ENCODE measurements at regions not wholly inside any gene's neighbourhood (a gene's known extent, or its start where the extent isn't known, plus 50 kb on each side); places are given as distances from the start of the nearest gene placed in this dataset.

DNA sequence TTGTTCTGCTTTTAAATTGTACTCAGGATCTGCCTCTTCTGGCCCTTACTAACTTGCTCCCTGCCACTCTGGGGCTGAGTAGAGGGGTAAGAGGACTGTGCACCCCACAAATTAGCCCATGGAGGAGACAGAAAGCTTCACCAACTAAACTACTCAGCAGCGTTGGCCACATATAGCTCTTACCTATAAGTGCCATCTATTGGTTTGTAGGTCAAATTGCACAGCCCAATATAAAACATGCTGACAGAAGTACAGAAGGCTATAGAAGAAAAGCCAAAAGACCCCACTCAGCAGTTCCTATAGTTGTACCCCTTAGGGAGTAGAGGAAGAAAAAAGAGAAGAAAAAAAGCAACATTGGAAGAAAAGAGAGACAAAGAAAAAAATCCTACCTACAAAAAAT lies 341.2 kb upstream of the FMR1 start:
- TF ChIP-seq EP300 (IDR thresholded peaks at IDR 0.05; ENCODE audit: borderline replicate concordance) = no peak
- TF ChIP-seq CREB1 (IDR thresholded peaks at IDR 0.05; ENCODE audit: low read depth) = no peak
